NAMALWA (cell line): ENCODE measurements at regions not wholly inside any gene's neighbourhood (a gene's known extent, or its start where the extent isn't known, plus 50 kb on each side); places are given as distances from the start of the nearest gene placed in this dataset.

Source experiments
- DNase-seq: peaks from one replicate; pipeline ENCODE4 v3.0.0-alpha.2; 2015; ENCODE audit warnings: low spot score

- DNase-seq, result no peak
Observed at GRCh38 chr2:6782517-6783237, 83.0 kb downstream of the CMPK2 start.

DNA sequence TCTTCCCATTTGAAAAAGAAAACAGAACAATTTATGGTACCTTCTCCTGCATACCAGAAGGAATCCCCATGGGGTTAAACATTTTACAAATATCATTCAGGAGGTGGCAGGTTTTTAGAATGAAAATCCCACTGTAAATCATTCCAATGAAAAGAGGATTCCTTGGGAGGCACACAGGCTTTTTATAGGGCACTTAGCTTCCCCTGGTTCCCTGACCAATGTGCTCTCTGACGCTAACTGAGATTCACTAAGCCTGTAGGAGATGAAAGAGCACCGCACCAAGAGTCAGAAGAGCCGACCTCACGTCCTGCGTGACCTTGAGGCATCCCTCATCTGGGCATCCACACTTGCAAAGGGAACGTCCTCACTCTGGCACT lies 82.5 kb downstream of the CMPK2 start:
- DNase-seq, result no peak

GRCh38 chr2:6784291-6784690 lies 81.4 kb downstream of the CMPK2 start:
- DNase-seq, result no peak

- no peak for DNase-seq
Observed at GRCh38 chr2:6785493-6785892, 80.2 kb downstream of the CMPK2 start.

- DNase-seq, result no peak
Observed at GRCh38 chr2:6787376-6787775, 78.3 kb downstream of the CMPK2 start.

DNA sequence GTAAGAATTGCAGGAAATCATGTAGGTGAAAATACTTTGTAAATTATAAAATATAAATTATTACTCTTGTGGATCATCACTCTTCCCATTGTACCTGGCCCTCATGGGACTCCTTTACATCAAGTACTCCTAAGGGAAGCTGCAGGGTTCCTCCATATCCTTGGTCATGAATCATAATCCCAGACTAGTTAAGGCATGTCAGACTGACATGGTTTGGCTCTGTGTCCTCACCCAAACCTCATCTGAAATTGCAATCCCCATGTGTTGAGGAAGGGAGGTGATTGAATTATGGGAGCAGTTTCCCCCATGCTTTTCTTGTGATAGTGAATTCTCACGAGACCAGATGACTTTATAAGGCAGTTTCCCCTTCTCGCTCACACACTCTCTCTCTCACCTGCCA lies 77.1 kb downstream of the CMPK2 start:
- DNase-seq, result no peak

GRCh38 chr2:6789559-6790138 lies 76.1 kb downstream of the CMPK2 start:
- no peak for DNase-seq

GRCh38 chr2:6791682-6792081 lies 74.0 kb downstream of the CMPK2 start:
- DNase-seq, result no peak

- DNase-seq, result no peak
Observed at GRCh38 chr2:6792883-6793282, 72.8 kb downstream of the CMPK2 start.

DNA sequence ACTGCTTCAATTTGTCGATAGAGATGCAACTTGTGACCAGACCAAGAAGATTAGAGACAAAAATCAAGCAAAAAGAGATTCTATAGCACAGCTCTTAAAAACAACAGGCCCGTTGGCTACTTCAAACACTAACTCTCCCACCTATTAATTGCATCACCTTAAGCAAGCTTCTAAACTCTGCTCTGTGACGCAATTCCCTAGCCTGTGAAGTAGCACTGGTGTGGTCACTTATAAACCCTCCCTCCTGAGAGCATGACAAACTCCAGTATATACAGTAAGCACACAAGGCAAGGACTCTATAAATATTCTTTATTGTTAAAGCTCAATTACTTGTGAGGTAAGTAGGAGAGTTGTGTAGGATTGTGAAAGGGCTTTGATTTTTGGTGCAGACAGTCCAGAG lies 72.3 kb downstream of the CMPK2 start:
- no peak for DNase-seq

DNA sequence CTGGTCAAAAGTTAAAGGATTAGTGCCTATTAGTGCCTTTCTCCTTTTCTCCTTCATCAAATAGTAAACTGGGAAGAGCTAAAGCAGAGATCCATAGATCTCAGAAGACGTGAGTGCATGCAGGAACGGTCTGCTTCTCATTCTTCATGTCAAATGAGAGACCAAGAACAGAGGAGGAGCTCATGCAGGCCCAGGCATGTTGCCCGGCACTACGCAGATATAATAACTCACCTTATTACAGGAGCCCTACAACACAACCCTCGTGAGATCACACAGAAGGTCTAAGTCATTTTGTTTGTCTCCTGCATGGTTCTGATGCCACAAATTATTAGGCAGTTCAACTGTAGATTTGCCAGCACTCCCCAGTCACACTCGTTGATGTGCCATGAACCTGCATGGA lies 71.8 kb downstream of the CMPK2 start:
- DNase-seq, result no peak

GRCh38 chr2:6794448-6794847 lies 71.3 kb downstream of the CMPK2 start:
- DNase-seq, result no peak
